Caco-2 (cell line): ENCODE measurements at regions not wholly inside any gene's neighbourhood (a gene's known extent, or its start where the extent isn't known, plus 50 kb on each side); places are given as distances from the start of the nearest gene placed in this dataset.

Experiments used
- BruUV-seq: library from RNA; stranded (reverse); fragments of 400-500 nt; replicated peaks from 2 replicates; lab custom pipeline; 2021; lab: Mats Ljungman, UMichigan
- CTCF ChIA-PET: fragments of 300-600 bp; sonication (Branson Sonifier 250); formaldehyde crosslinking; loops from one replicate; lab custom pipeline; 2022; ENCODE audit warnings: antibody characterized with exemption; lab: Charles Lee
- POLR2A ChIA-PET: fragments of 300-600 bp; sonication (Branson Sonifier 250); formaldehyde crosslinking; loops from one replicate; lab custom pipeline; 2022; ENCODE audit warnings: antibody characterized with exemption; lab: Charles Lee
- DNase-seq, 2 experiments: peaks; one replicate each; pipeline versions ENCODE4 v3.0.0 to v3.0.0-alpha.2; 2020 to 2022
- H3K27me3 ChIP-seq: replicated peaks from 2 replicates; pipeline ENCODE4 v1.6.0; 2011; ENCODE audit warnings: low read length; ENCODE audit not compliant: control insufficient read depth, insufficient read depth
- H3K36me3 ChIP-seq: 2 replicates; pipeline ENCODE4 v1.5.1; 2011; ENCODE audit warnings: low read length; ENCODE audit not compliant: control insufficient read depth, insufficient read depth
- H3K4me1 ChIP-seq: fragments of 250-450 bp; sonication (Bioruptor Pico); 2 replicates; pipeline ENCODE4 v1.5.1; 2020; ENCODE audit warnings: mild to moderate bottlenecking
- H3K4me3 ChIP-seq: 2 replicates; pipeline ENCODE4 v1.5.1; 2011; ENCODE audit warnings: low read depth, mild to moderate bottlenecking, control low read depth, low read length
- H3K9me3 ChIP-seq: fragments of 250-450 bp; sonication (Bioruptor Pico); 2 replicates; pipeline ENCODE4 v1.5.1; 2020; ENCODE audit warnings: mild to moderate bottlenecking, moderate library complexity
- H3K27ac Mint-ChIP-seq: one replicate; pipeline ENCODE4 v1.8.0; 2022; ENCODE audit warnings: mixed read lengths; ENCODE audit not compliant: unreplicated experiment
- H3K27me3 Mint-ChIP-seq: one replicate; pipeline ENCODE4 v1.8.0; 2022; ENCODE audit warnings: mixed read lengths; ENCODE audit not compliant: insufficient read depth, unreplicated experiment
- H3K36me3 Mint-ChIP-seq: one replicate; pipeline ENCODE4 v1.8.0; 2022; ENCODE audit warnings: mild to moderate bottlenecking, mixed read lengths; ENCODE audit not compliant: insufficient read depth, unreplicated experiment
- H3K4me1 Mint-ChIP-seq: one replicate; pipeline ENCODE4 v1.8.0; 2022; ENCODE audit warnings: low read depth, mixed read lengths; ENCODE audit not compliant: unreplicated experiment
- H3K4me3 Mint-ChIP-seq: one replicate; pipeline ENCODE4 v1.8.0; 2022; ENCODE audit warnings: mild to moderate bottlenecking, moderate library complexity, mixed read lengths; ENCODE audit not compliant: unreplicated experiment
- H3K9me3 Mint-ChIP-seq: one replicate; pipeline ENCODE4 v1.8.0; 2022; ENCODE audit warnings: mixed read lengths; ENCODE audit not compliant: unreplicated experiment
- intact Hi-C: fragments of 100-400 bp; cut with micrococcal nuclease; formaldehyde crosslinking; loops from one replicate; pipeline ENCODE4 v1.10.0; 2022; ENCODE audit not compliant: unreplicated experiment
- TF ChIP-seq, protein P1 (sequence below), 2 experiments: fragments of 200-600 bp in 1 of 2; IDR thresholded peaks; 1 replicate in 1 of 2; 2 replicates in 1 of 2; pipeline versions ENCODE4 v1.5.1 to v1.8.0; 2011 to 2022; ENCODE audit warnings: antibody characterized with exemption in 1 of 2, control low read depth in 1 of 2, inconsistent platforms in 1 of 2, low read depth in 1 of 2, low read length in 1 of 2, mild to moderate bottlenecking in 1 of 2, moderate library complexity in 1 of 2; ENCODE audit not compliant: insufficient read depth in 1 of 2, severe bottlenecking in 1 of 2, unreplicated experiment in 1 of 2

DNA sequence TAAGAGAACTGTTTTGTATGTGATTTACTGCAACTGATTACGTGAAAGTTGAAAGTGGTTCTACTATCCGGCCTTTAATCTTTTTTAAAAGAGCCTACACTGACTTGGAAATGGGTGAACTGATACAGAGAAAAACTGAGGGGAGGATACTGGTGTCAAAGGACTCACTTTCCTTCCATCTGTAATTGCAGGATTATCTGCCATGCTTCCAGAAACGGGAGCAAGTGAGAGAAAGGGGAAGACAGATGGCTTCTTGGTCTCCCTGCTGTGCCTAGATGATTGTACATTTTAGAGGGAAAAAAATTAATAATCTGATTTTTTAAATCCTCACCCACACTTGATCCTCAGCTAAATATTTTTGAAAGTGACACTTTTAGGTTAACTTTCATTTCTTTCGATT lies 88.3 kb upstream of the GRID2 start:
- BruUV-seq: no TSS peak
- ChIA-PET POLR2A (no interaction called here), CTCF (no interaction called here)

DNA sequence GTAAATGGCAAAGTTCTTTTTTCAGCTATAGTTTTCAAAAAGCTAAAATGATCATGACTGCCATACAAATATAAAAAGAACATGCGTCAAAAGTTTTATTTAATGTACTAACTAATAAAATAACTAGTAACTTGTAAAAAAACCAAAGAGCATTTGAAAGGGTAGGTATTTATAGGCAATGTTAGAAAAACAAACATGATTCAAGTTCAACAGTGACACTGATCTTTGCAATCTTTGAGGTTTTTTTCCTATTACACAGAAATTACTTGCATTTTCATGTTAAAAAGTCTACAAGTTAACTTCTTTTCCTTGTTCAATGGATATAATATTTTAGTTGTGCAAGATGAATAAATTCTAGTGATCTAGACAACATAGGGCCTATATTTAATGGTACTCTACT lies 72.3 kb upstream of the GRID2 start:
- Mint-ChIP-seq H3K4me1 (no peaks in the 10 kb centered on the region), H3K27ac (no peak overlapping the region), H3K4me3 (no peak overlapping the region), H3K36me3 (no peaks in the 10 kb centered on the region), H3K9me3 (no peaks in the 10 kb centered on the region), H3K27me3 (no peaks in the 10 kb centered on the region)
- ChIA-PET POLR2A (no interaction called here), CTCF (no interaction called here)
- no peak overlapping the region for H3K4me3 ChIP-seq
- no peak for DNase-seq
- intact Hi-C loops: no loop called here
- BruUV-seq: no TSS peak
- H3K4me1 ChIP-seq: no peaks in the 10 kb centered on the region
- no peaks in the 10 kb centered on the region for H3K27me3 ChIP-seq
- TF ChIP-seq, protein P1, sequence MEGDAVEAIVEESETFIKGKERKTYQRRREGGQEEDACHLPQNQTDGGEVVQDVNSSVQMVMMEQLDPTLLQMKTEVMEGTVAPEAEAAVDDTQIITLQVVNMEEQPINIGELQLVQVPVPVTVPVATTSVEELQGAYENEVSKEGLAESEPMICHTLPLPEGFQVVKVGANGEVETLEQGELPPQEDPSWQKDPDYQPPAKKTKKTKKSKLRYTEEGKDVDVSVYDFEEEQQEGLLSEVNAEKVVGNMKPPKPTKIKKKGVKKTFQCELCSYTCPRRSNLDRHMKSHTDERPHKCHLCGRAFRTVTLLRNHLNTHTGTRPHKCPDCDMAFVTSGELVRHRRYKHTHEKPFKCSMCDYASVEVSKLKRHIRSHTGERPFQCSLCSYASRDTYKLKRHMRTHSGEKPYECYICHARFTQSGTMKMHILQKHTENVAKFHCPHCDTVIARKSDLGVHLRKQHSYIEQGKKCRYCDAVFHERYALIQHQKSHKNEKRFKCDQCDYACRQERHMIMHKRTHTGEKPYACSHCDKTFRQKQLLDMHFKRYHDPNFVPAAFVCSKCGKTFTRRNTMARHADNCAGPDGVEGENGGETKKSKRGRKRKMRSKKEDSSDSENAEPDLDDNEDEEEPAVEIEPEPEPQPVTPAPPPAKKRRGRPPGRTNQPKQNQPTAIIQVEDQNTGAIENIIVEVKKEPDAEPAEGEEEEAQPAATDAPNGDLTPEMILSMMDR (IDR thresholded peaks at IDR 0.05; ENCODE audit: insufficient read depth in 1 of 2, low read depth in 1 of 2, low read length in 1 of 2, severe bottlenecking in 1 of 2, unreplicated experiment in 1 of 2): no peak
- H3K9me3 ChIP-seq: no peaks in the 10 kb centered on the region
- no peaks in the 10 kb centered on the region for H3K36me3 ChIP-seq

More for the DNA sequence above, 88.3 kb upstream of the GRID2 start:
- Histone ChIP-seq H3K4me1 (no peaks in the 10 kb centered on the region), H3K36me3 (no peaks in the 10 kb centered on the region), H3K9me3 (no peaks in the 10 kb centered on the region), H3K27me3 (no peaks in the 10 kb centered on the region), H3K4me3 (no peak overlapping the region)
- H3K4me3 Mint-ChIP-seq: no peak overlapping the region
- H3K27ac Mint-ChIP-seq: no peak overlapping the region
- no peak for DNase-seq
- no peaks in the 10 kb centered on the region for H3K36me3 Mint-ChIP-seq
- no peaks in the 10 kb centered on the region for H3K4me1 Mint-ChIP-seq
- no peaks in the 10 kb centered on the region for H3K27me3 Mint-ChIP-seq
- peaks cover 18% of the 10 kb centered on the region for H3K9me3 Mint-ChIP-seq
- TF ChIP-seq, protein P1 (IDR thresholded peaks at IDR 0.05; ENCODE audit: insufficient read depth in 1 of 2, low read depth in 1 of 2, low read length in 1 of 2, severe bottlenecking in 1 of 2, unreplicated experiment in 1 of 2): no peak
- intact Hi-C loops: no loop called here

DNA sequence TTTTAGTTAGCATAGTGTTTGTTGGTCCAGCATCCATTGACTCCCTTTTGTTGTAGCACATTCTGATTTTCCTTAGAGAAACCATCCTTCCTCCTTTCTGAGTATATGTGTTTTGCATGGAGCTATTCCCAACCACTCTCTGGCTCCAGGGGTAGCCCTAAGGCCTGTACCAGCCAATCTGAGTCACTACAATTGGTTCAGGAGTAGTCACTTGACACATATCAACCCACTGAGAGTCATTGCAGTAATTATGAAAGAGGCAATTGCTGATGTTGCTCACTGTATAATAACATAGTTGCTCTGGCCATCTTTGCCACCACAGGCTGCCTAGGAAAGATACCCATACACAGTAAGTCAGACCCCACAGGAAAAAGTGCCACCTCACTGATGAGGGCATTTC lies 71.2 kb upstream of the GRID2 start:
- CTCF ChIA-PET: no interaction called here
- no peaks in the 10 kb centered on the region for H3K27me3 Mint-ChIP-seq
- Histone ChIP-seq H3K36me3 (no peaks in the 10 kb centered on the region), H3K27me3 (no peaks in the 10 kb centered on the region), H3K4me3 (no peak overlapping the region), H3K9me3 (no peaks in the 10 kb centered on the region), H3K4me1 (no peaks in the 10 kb centered on the region)
- no peaks in the 10 kb centered on the region for H3K4me1 Mint-ChIP-seq
- H3K27ac Mint-ChIP-seq: no peak overlapping the region
- TF ChIP-seq, protein P1 (IDR thresholded peaks at IDR 0.05; ENCODE audit: insufficient read depth in 1 of 2, low read depth in 1 of 2, low read length in 1 of 2, severe bottlenecking in 1 of 2, unreplicated experiment in 1 of 2): no peak
- H3K9me3 Mint-ChIP-seq: no peaks in the 10 kb centered on the region
- no peaks in the 10 kb centered on the region for H3K36me3 Mint-ChIP-seq
- POLR2A ChIA-PET: no interaction called here
- no peak for DNase-seq
- intact Hi-C loops: no loop called here
- H3K4me3 Mint-ChIP-seq: no peak overlapping the region
- BruUV-seq: no TSS peak
